NCI-H2029 treated with DMSO at 0.1 percent for 48 hours (cell line): ENCODE measurements at regions not wholly inside any gene's neighbourhood (a gene's known extent, or its start where the extent isn't known, plus 50 kb on each side); places are given as distances from the start of the nearest gene placed in this dataset.
A peak's percentile ranks its signal among the peaks of the same experiment; 100 is the strongest.

ENCODE experiments used
- DNase-seq: peaks from one replicate; lab custom pipeline; 2025; lab: John Stamatoyannopoulos, UW

DNA sequence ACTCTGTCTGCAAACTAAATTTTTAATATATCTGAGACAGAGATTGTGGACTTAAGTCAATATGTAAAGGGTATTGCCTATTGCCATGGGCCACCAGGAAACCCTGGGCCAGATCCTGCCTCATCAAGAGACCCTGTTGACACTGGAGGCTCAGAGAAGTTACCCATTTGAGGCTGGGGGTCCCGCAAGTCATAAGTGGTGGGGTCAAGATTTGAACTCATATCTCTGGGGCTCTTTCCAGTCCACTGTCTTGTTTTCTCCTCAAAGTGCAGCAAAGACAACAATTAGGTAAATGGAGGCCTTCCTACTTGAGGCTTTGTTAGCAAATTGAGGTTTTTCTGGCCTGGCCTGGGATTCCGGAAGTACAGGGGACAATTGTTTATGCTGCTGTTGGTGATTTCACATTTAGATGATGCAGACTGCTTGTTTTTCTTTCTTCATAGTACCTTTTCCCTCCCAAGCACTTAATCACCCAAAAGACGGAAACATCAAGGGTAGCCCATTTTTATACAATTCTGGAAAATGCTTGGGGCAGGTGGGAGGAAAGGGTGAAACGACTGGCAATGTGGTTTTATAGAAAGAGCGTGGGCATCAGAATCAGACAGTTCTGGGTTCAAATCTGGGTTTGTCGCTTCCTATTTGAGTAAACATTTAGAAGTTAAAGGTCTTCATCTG is 160.0 kb downstream of the SMIM20 start:
- no peak for DNase-seq

DNA sequence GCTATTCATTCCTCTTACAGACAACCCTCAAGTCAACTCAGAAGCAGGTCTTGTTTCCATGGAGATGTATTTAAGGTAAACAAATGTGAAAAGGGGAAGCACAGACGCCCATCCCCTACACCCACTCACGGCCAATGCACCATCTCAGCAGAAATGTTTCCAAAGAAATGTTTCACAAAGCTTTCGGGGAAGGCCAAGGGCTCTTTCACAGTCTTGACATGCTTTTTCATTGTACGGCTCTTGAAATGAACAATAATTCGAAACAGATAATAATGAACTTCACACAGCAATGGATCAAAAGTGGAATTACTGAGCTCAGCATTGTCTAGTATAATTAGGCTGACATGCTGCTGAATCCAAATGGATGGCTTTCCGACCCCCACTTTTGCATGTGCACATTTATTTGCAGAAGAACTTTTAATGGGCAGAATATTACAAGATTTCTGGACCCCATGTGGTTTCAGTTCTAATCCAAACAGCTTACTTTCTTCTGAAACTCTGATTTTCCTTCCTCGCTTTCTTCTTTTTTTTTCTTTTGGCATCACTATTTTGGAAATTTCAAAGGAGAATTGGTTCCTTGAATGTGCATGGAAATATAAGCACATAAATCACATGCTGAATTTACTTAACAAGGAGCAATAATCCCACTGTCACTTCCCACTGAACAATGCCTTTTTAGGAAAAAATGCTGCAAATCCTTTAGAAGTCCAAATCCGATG is 160.9 kb downstream of the SMIM20 start:
- DNase-seq, result no peak

DNA sequence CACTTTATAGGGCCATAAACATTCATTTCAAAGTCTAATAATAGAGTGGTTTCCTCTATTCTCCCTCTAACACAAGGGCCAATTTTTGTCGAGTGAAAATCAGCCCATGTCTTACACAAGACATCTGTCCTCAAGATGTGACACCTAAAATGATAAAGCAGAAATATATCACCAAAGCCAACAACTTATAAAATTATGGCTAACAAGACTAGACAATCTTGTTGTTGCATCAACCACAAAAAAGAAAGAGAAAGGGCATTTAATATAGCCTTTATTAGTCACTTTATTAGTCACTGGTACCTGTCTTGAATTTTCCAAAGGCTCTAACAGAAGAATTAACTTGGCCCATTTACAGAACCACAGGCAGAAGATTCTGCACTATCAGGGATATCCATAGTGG is 161.6 kb downstream of the SMIM20 start:
- no peak for DNase-seq

DNA sequence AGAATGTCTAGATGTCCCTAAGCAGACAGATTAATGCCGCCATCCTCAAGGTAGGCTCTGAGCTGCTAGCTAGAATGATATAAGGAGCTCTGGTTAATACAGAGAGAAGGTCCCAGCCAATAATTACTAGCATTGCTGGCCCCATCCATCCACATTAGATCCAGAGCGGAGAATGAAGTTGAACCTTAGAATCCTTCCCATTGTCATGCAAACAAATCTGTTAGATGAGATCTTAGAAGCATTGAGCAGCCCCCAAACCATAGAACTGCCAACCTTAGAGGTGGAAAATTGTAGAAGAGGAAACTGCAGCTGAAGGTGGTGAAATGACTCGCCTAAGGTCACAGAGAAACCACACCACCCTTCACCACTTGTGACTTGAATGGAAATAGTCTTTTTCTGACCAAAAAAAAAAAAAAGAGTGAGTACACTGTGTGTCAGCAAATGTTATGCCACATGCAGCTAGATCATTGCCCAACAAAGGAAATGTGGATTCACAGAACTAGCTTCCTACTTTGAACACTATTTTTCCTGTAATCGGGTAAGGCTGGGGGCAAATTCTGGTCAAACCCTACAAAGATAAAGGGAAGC is 162.1 kb downstream of the SMIM20 start:
- no peak for DNase-seq

DNA sequence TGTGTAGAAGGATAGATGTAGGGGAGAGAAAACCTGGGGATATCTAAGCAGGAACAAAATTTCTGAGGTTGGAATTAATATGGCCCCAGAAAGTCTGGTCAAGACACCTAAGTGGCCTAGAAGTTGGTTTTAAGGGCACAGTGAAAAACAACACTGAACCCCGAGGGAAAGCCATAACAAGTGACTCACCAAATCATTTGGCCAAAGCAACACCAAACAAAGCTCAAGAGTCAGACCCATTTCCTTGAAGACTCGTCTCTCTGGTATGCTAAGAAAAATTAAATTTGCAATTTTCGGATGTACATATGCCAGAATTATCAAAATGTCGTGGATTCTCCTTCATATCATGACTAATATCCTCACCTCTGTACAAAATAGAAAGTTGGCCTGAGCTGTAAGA is 162.9 kb downstream of the SMIM20 start:
- no peak for DNase-seq

DNA sequence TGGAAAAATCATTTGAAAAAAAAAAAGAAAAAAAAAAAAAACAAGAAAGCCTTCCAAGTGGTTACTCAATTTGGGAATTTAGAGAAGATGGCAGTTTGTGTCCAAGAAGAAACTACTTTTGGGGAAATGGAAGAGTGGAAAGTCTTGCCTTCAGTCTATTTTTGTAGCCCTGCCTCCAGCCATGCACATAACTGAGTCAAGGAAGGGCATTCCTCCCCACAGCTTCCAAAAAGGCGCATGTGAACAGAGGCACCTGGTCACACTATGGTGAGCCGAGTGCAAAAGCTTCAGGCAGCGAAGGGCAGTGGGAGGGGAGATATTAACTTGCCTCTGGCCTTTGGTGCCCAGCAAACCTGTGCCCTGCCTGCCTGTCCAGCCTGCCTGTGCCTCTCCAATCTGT is 163.7 kb downstream of the SMIM20 start:
- DNase-seq, result no peak

DNA sequence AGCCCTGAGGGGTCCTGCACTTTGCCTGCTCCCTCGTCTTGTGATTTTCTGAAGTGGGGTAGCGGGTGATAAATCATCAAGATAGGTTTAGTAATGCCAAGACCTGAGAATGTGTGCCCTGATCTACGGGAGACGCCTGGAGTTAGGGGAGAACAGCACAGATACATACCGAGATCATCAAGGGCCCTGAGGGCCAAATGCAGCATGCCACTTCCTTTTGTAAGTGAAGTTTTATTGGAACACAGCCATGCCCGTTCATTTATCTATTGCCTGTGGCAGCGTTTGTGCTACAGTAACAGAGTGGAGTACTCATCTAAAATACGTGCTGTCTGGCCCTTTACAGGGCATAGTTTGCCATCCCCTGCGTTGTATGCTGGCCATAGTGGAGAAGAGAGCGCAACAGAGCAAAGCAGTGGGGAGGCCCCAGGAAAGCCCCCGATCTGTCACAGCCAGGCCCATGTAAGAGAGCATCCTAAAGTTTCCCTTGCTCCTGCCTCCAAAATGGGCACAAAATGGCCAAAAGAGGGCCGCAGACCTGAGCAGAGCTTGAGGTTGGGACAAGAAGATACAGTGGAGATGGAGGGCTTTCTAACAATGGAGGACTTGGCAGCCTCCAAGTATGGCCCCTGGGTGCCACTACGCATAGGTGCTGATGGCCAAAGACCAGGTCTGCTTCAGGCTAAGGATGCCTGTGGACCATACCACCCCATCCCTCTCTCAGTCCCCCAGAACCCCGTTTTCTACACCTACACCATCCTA is 167.0 kb downstream of the SMIM20 start:
- no peak for DNase-seq

DNA sequence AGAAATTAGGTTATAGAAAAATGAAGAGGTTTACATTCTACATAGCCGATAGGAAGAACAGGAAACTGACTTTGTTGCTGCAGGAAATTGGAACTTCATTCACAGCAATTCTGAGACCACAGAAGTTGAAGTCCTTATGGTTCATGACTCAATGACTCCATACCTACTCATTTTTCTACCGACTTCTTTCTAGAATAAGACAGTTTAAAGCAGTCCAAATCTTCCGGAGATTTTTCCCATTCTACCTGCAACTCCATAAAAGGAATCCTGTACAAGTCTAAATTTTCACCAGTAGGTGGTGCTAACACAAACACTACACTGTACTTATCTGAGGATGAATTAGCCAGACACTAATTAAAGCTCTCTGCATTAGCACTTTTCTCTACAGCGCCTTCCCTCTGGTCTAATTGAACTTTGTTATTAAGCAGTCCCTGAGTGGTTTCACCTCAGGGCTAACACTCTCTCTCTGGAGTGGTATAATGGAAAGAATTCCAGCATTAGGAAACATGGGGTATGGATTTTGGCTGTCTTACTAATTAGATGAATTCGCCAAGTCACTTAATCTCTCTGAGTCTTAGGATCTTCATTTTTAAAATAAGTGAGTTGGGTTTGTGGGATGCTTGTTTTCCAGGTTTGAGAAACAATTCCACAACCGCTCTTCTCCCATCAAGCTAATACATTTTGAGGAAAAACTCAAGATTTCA is 167.9 kb downstream of the SMIM20 start:
- peak; percentile 75 for DNase-seq

DNA sequence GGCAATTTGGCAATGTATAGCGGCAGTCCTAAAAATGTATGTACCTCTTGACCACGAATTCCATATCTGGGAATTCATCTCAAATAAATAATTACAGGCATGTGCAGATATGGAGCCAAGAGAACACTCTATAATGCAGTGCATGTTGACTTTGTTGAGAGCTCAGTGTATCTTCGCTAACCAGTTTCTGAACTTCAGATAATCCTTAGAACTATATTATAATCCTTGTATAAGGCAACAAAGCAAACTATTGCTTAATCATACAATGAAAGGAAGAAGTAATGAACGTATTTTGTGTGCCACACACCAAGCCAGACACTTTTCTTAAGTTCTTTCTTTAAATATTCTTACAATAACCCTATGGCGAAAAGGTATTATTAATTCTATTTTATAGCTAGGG is 168.5 kb downstream of the SMIM20 start:
- no peak for DNase-seq

DNA sequence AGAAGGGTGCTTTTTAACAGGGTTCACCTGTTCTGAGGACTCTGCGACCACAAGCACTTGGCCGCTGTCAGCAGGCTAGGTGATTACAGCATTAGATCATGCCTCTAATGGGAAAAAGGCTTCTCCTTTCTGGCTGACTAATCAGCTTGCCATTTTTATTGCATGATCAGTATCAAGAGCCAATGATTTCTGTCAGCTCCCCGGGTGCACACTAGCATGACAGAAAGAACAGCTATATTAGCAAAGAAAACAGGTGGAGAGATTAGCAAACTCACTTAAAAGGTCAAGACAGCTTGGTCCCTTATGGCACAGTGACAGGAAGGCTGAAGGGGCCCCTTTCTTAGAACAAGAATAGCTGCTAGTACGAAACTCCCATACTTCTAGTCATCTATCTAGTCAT is 170.0 kb downstream of the SMIM20 start:
- no peak for DNase-seq

DNA sequence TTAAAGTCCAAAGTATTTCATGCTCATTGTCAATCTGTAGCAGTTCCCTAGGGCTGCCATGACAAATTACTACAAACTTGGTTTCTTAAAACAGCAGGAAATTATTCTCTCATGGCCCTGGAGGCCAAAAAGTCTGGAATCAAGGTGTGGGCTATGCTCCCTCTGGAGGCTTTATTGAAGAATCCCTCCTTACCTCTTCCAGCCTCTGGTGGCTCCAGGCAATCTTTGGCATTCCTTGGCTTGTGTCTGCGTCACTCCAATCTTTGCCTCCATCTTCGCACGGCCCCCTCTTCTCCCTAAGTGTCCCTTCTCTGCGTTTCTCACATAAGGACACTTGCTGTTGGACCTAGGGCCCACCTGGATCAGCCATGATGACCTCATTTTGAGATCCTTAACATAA is 170.4 kb downstream of the SMIM20 start:
- no peak for DNase-seq

DNA sequence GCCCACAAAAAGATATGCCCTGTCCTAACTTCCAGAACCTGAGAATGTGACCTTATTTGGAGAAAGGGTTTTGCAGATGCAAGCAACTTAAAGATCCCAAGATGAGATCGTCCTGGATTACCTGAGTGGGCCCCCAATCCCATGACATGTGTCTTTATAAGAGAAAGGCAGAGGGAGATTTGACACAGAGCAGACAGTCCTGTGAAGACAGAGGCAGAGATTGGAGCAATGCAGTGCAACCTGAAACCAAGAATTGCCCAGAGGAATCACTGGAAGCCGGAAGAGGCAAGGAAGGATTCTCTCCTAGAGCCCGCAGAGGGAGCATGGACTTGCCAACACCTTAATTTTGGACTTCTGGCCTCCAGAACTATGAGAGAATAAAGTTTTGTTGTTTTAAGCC is 171.5 kb downstream of the SMIM20 start:
- no peak for DNase-seq

DNA sequence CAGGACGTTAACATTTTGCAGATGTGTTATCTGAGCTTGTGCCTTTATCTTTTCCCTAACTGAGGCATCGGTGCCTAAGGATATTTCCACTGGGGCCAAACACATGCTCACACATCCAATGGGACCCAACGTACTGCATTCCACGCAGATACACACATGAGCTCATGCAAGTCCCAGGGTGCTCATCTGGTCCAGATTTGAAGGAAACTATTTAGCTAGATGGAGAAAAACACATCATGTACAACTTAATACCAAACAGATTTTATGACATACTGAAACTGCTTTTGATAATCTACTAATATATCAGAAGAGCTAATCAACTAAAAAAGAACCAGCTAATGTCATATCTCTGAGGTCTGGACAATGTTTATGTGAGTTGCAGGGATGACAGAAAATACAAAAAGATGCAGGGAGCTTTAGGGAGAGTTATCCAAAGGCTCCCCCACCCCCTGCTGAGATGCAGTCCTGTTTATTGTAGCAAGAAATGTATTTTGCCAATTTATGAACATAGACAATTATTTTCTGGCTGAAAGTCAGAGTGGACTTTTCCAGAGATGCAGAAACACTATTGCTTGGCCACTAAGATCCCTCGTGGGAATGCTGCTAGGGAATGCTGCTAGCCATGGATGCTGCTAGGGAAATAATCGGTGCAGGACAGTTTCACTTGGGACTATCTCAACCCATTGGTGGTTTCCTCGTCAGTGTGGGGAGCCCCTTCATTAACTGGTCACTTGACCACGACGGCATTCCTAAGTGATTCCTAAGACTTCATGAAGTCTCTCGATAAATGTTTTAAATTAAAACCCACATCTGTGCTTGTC is 172.8 kb downstream of the SMIM20 start:
- no peak for DNase-seq

DNA sequence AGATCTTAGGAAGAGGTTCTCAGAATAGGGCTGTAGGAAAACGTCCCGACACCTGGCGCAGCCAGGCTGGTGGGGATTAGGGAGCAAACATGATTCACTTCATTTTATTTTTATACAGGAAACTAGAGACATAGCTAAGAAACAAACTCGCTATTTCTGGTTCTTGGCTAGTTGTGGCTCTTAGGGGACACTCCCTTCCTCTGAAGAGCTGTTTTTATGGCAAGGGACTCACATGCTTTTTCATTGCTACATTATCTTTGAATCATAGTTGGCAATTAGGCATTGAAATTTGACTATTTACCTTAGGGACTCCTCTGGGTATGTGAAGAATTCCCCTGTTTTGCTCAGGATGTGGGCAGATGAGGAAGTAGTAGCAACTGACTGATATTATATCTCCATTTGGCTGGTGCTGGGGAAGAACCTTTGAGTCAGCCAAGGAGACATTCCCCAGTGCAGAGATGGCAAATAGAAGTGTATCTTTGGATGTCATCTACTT is 174.5 kb downstream of the SMIM20 start:
- DNase-seq, result no peak

DNA sequence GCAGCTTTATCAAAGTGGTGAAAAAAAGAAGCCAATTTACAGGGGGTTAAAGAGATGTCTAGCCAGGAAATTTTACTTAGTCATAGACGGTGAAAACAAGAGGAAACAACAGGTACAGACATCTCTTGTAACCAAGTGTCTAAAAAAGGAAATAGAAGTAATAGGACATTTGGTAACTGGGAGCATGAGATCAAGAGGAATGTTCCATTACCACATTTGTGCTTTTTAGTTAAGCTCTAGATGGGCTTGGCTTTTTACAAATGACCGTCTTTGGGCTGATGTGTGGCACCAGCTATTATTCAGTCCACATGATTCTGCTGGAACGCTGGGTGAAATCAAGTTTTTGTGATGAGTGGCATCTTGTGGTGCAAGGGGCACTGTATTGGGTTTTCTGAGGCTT is 179.5 kb downstream of the SMIM20 start:
- no peak for DNase-seq

DNA sequence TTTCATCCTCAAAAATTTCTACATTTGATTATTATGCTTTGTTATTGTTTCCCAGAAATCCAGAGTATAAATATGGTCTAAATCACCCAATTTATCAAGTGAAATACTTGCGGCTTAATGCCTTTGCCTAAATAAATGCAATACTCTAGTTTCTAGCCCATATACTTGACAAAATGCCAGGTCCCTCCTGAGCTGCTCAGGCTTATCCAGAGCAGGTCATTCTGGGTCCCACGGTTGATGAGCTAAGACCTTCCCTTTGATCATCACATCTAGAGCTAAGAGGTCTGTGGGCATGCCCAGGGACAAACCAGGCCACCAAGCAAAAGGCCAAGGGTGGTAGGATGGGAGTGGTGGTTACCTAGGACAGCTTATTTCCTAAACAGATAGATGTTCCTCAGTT is 180.1 kb downstream of the SMIM20 start:
- DNase-seq, result no peak

DNA sequence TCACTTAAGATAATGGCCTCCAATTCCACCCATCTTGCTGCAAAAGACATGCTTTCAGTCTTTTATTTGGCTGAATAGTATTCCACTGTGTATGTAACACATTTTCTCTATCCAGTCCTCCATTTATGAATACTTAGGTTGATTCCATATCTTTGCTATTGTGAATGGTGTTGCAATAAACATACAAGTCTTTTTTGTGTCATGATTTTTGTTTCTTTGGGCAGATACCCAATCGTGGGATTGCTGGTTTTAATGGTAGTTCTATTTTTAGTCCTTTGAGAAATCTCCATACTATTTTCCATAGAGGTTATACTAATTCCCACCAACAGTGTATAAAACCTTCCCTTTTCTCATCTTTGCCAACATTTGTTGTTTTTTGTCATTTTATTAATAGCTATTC is 180.9 kb downstream of the SMIM20 start:
- no peak for DNase-seq

DNA sequence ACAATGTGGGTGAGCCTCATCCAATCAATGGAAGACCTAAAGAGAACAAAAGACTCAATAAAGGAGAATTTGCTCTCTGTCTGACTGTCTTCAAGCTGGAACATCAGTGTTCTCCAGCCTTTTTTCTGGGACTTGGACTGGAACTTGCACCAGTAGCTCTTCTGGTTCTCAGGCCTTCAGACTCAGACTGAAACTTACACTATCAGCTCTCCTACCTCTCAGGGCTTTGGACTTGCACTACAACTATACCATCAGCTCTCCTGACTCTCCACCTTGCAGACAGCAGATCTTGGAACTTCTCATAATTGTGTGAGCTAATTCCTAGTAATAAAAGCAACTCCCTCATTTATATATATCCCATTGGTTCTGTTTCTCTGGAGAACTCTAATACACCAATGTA is 185.9 kb downstream of the SMIM20 start:
- DNase-seq, result no peak

DNA sequence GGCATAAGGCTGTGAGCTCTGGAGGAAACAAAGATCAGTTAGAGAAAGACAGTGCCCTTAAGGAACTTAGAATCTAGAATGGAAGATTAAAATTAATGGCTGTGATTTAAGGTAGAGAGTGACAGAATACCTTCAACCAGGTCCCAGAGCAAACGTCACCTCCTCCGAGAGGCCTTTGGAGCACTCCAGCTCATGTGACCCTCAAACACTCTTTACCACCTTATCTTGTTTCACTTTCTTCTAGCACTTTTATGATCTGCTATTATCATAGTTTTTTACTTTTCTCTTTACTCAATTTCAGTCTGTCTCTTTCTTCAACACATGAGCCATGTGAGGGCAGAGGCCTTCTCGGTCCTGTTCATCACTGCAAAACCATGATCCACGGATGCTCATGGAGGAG is 187.0 kb downstream of the SMIM20 start:
- DNase-seq, result no peak

DNA sequence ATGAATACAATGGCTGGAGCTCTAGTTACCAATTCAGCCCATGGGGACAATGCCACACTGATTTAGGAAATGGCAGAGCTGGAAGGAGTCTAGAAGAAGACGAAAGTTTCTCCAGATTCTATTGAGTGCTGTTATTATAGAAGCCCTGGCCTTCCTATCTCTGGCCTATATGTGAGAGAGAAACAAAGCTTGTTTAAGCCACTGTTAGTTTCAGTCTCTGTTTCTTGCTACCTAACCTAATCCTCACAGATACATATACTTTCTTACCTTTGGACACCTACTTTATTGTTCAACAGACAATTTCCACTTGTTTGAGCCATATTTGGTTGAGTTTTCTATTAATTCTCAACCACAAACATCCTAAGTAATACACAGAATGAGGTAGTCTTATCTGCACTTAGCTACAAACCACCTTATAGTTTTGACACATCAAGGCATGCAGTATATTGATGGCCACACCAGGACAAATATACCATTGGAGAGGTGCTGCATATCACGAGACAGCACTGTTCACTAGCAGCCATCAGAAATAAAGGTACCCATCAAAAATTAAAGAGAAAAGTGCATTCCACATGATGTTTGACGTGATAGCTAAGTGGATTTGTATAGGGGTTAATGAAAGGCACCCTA is 190.2 kb downstream of the SMIM20 start:
- DNase-seq, result no peak

DNA sequence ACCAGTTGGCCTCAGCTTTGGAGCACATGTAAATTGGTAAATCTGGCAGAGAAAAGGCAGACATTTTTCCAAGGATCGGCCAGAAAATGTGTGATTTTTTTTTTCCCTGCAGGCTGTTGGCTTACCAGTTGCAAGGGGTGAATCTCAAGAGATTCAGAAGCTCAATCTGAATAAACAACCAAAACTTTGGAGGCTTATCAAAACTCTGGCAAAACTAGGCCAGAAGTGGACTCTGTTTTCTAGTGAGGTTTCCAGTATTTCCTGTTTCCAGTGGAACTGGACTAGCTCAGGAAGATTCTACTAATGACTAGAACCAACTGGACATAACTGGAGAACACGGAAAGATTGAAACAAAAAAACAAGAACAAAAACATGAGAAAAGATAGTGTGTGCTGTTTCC is 191.3 kb downstream of the SMIM20 start:
- DNase-seq, result no peak
